Inflammatory macrophage (primary cell): ENCODE measurements at regions not wholly inside any gene's neighbourhood (a gene's known extent, or its start where the extent isn't known, plus 50 kb on each side); places are given as distances from the start of the nearest gene placed in this dataset.

Experiments
- DNase-seq, 2 donors: peaks; one replicate each; pipeline ENCODE4 v3.0.0-alpha.2; 2020 to 2022

GRCh38 chr22:27490080-27490479, 311.5 kb downstream of the MN1 start:
- DNase-seq = no peak

GRCh38 chr22:27491888-27492287, 309.7 kb downstream of the MN1 start:
- DNase-seq = no peak

GRCh38 chr22:27492566-27493201, 308.9 kb downstream of the MN1 start:
- DNase-seq = no peak

- no peak for DNase-seq
Measured at GRCh38 chr22:27493796-27494195, 307.8 kb downstream of the MN1 start.

GRCh38 chr22:27494785-27495184, 306.8 kb downstream of the MN1 start:
- DNase-seq = no peak

DNA sequence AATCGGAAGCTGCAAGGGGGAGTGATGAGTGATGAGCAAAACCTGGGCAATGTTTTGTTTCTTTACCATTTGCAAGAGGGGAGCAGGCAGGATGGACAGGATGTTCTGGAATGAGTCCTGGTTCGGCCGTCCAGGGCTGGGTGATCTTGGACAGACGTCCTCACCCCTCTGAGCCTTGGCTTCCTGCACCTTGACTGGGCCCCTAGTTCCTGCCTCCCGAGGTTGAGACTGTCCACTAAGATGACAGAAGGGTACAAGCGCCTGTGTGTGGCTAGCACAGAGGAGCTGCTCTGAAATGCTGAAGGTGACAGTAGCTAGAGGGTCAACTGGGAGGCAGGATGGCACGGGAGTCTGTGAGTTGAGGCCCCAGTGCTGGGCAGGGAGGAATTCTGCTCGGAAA, 306.2 kb downstream of the MN1 start:
- no peak for DNase-seq

GRCh38 chr22:27499121-27499520, 302.4 kb downstream of the MN1 start:
- no peak for DNase-seq

DNA sequence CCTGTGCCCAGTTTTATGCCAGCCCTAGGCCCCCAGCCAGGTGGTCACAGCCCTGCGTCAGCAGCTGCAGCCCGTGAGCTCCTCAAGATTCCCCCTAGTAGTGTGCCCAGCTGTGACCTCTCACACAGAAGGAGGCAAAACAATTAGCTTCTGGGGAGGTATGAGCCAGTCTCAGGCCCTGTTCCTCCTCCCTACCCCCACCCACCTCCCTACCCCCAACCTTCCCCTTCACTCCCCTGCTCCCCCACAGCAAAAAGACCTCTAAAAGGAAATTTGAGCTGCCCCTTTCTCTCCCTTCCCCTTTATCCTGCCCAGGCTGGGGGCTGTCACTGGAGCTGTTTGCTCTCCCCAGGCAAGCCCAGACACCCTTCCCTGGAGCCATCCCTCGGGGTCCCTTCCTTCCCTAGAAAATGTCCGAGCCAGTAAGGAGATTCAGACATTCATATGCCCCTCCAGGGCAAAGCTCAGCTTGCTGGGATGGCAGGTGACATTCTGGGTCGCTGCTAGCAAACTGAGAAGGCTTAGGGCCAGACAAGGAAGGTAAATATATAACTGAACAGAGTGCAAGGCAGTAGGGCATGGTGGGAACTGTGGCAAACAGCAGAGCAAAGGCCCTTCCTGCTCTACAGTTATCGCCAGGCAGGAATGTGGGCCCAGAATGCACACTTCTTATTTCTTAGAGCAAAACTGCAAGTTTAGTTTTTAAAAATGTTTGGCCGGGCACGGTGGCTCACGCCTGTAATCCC, 300.2 kb downstream of the MN1 start:
- no peak for DNase-seq

DNA sequence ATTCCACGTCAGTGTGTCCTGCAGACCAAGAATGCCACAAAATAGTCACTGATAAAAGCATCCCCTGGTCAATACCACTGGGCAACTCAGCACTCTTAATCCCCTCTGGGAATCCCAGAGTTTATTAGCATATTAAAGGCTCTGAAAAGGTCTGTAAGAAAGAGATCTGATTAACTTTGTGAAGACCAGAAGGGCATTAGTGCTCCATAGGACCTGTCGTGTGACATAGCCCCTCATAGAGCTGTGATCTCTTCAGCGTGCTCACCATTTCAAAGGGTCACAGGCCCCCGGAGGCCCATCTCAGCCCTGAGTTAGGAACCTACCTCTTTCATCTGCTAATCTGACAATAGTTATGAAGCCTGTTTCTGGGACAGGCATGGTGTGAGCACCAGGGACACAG, 299.2 kb downstream of the MN1 start:
- DNase-seq = no peak

- no peak for DNase-seq
Measured at GRCh38 chr22:27504360-27505253, 296.9 kb downstream of the MN1 start.

GRCh38 chr22:27507111-27507611, 294.4 kb downstream of the MN1 start:
- DNase-seq = no peak

DNA sequence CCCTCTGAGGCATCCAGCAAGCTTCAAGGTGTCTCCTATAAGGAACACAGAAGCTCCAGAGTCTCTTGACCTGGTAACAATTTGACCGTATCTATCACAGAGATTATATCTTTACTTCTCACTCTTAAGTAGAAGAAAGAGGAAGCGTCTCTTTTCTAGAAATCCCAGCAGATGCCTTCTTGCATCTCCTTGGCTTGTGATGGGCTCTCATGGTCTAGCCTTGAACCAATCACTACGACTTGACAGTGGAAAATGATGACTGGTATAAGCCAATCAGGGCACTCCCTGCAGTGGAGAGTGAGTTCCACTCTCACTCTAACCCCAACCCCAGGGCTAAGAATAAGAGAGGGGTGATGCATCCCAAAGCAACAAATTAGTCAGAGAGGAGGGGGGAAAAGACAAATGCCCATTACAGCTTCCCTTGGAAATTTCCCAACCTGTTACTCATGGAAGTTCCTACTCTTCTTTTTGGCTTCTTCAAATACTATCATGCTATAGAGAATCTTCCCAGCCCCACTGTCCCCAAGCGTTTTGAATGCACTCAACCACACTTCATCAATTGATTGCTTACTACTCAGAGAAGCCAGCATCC, 293.5 kb downstream of the MN1 start:
- DNase-seq = no peak

- no peak for DNase-seq
Measured at GRCh38 chr22:27509132-27509920, 292.2 kb downstream of the MN1 start.

DNA sequence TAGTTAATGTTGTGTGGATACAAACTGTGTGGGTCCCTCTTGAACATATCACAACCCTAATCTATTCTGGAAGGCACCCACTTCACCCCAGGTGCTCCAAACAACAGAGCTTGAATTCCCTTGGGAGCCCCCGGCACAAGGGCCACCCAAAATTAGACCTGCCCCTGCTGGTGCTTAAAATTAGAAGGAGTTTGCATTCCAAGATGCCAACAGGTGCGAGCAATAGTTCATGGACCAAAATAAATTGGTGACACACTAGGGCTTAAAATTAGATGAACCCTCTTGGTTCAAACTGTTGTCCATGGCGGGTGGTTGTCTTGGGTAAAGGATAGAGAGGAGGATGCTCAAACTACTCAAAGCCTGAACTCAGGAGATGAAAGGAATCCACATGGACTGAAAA, 291.5 kb downstream of the MN1 start:
- DNase-seq = no peak

DNA sequence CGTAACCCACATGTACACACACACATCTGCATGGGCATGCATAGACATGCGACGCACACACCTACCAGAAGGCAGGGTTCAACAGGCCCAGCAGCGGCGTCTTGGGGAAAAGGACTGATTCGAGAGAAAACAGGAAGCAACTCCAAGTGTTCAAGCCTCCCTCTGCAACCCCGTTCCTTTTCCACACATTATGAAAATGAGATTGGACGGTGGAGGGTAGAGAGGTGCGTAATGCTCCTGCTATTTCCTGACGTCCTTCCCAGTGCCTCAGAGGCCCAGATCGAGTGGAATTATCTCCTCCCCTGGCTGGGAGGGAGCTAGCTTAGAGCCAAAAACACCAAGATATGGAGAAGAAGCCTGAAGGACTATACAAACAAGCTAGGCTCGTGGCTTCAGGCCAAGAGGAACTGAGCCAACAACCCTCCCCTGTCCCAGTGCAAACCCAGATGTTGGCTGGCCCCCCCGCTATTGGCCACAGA, 289.2 kb downstream of the MN1 start:
- no peak for DNase-seq

DNA sequence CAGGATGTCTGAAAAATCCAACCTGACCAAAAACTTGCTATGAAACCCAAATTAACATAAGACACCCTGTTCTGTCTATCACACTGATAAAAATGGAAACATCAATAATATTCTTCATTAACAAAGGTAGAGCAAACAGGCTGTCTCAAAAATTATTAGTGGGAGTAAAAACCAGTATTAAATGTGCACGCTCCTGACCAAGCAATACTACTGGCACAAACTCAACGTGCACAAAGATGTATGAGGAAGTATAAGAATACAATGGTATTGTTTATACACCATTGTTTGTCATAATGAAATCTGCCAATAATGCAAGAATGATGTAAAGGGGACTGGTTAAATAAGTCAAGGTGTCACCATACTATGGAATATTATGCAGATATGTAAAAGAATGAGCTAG, 288.5 kb downstream of the MN1 start:
- no peak for DNase-seq

DNA sequence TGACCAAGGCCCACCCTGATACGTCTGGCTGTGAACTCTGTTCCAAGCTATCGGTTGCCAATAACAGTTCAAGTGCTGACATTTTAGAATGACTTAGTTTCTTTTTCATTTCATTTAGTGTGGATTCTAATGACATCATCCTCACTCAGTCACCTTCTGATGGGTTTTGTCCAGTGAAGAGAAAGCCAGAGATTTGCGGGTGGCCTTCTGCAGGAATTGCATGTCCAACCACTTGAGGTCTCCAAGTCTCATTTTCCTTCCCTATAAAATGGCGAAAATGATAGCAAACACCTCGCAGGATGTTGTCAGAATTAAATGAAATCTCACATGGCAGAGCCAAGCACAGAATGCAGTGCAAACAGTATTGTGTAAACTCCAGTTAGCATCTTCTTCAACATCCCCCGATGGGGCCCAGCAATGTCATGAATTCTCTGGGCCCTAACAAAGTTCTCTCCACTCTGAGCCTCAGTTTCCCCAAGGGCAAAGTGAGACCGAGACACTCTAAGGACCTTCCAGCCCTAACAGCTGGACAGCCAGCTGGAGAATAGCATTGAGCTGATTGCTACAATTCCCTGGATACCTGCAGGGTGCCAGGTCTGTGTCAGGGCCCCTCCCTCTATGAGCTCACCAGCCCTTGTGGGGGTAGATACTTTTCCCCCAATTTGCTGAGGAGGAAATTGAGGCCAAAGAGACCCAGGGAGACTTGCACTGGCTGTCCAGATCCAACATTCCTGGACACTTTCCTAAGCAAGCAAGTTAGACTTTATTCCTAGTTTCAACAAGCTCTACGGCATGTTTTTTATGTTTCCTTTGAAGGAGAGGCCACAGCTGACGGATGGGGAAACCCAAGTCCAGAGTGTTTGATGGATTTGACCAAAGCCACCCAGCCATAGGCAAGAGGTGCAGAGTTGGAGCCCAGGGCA, 286.7 kb downstream of the MN1 start:
- DNase-seq = no peak

DNA sequence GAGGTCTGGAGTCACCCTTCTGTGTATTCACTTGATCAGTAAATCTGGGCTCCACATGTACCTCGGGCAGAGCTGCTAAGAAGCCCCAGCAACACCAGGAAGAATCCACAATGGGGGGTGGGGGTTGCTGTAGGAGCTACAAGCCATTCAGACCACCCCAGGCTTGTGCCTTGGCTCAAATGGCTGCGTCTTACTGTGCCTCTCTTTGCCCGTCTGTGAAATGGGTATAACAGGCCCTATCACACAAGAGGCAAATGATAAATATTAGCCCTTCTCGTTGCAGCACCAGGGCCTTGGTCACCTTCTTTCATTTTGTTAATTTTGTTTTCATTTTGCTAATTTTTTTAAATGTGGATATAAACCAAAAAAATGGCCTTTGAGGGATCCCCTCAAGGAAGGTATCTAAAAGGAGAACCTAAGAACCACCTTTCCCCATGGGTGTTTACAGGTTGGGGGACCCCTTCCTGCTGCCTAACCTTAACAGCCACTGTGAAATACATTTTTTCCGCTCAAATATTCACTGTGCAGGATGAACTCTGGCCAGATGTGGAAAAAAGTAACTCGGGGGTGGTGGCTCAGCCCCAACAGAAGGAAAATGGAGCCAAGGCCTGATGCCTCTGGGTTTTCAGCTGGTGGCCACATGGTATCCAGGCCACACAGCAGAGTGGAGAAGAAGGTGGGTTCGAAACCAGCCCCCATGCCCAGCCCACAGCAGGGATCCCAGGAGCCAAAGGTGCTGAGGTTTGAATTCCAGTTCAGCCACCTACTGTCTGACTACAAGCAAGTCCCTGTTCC, 284.0 kb downstream of the MN1 start:
- no peak for DNase-seq

- DNase-seq = no peak
Measured at GRCh38 chr22:27518531-27519340, 282.8 kb downstream of the MN1 start.
